ENCODE measurements at regions not wholly inside any gene's neighbourhood (a gene's known extent, or its start where the extent isn't known, plus 50 kb on each side); places are given as distances from the start of the nearest gene placed in this dataset.

DNA sequence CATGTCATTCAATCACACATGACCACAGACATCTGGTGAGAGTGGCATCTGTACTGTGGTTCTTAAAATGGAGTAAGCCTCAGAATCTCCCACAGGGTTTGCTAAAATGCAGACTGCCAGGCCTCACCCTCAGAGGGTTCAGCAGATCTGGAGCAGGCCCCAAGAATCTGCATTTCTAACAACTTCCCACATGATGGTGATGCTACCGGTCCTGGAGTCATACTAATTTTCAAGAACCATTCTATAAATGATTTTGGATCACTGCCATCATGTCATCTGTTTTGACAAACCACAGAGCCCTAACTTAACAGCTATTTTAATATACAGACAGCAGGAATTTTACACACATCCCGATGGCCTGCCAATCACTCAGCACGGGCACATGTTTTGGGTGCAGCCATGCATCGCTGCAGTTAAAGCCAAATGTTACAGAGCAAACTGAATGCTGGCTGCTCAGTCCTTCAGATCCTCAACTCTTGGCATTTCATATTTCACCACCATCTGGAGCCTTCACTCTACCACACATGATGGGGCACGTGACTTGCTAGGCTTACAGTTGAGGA, 792.1 kb upstream of the AMELY start:
- DNase-seq, result peak in 1 of 2 donors; percentile 12
- Histone ChIP-seq H3K9me3 (no peaks in the 10 kb centered on the region), H3K27me3 (no peaks in the 10 kb centered on the region), H3K36me3 (no peaks in the 10 kb centered on the region), H3K4me3 (replicated peaks in 1 of 3) (no peak overlapping the region), H3K4me1 (no peaks in the 10 kb centered on the region), H3K27ac (no peak overlapping the region)
- no peak for TF ChIP-seq POLR2A (IDR thresholded peaks at IDR 0.05)
- TF ChIP-seq, protein P1, sequence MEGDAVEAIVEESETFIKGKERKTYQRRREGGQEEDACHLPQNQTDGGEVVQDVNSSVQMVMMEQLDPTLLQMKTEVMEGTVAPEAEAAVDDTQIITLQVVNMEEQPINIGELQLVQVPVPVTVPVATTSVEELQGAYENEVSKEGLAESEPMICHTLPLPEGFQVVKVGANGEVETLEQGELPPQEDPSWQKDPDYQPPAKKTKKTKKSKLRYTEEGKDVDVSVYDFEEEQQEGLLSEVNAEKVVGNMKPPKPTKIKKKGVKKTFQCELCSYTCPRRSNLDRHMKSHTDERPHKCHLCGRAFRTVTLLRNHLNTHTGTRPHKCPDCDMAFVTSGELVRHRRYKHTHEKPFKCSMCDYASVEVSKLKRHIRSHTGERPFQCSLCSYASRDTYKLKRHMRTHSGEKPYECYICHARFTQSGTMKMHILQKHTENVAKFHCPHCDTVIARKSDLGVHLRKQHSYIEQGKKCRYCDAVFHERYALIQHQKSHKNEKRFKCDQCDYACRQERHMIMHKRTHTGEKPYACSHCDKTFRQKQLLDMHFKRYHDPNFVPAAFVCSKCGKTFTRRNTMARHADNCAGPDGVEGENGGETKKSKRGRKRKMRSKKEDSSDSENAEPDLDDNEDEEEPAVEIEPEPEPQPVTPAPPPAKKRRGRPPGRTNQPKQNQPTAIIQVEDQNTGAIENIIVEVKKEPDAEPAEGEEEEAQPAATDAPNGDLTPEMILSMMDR (IDR thresholded peaks at IDR 0.05), result no peak
- 68 to 76% methylated on average over 4 of the region's 5 CpGs for WGBS, 2 donors
- intact Hi-C loops (cut with DNase I), result no loop called here

DNA sequence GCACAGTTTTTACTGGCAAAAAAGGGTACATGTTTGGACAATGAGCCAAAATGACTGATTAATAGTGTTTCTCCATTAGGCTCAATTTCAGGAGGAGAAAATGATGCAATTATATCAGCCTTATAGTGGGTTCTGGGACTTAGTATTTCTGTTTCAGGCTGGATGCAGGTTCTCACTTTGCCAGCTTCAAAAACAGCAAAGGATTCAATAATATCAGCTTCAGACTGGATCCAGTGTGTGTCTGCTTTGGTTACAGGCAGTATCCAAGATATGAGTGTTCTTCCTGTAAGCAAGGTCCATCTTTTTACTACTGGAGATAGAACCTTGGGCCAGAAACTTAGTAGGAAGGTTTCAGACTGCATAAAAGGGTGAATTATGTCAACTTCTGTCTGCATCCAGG, 790.9 kb upstream of the AMELY start:
- intact Hi-C loops (cut with DNase I), result no loop called here
- Histone ChIP-seq H3K4me3 (replicated peaks in 1 of 3) (no peak overlapping the region), H3K9me3 (no peaks in the 10 kb centered on the region), H3K36me3 (no peaks in the 10 kb centered on the region), H3K27me3 (no peaks in the 10 kb centered on the region), H3K4me1 (no peaks in the 10 kb centered on the region), H3K27ac (no peak overlapping the region)
- DNase-seq, result no peak
- TF ChIP-seq, protein P1 (IDR thresholded peaks at IDR 0.05), result no peak
- TF ChIP-seq POLR2A (IDR thresholded peaks at IDR 0.05), result no peak

DNA sequence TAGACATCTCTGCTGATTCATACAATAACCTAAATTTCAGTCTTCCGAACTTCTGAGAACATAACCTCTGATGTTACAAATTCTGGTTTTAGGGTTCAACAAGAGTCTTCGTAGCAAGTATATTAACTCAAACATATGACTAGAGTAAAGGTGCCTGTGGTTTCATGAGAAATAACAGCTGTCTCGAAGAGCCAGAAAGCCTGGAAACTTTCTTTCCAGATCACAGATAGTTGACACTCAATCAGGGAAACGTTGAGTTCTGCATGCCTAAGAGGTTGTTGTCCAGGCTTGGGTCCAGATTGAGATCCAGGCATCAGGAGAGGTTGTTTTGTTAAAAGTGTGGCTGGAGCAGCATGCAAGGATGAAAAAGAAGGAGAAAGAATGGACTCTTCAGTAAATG, 790.1 kb upstream of the AMELY start:
- intact Hi-C loops (cut with DNase I), result no loop called here
- no peaks in the 10 kb centered on the region for H3K36me3 ChIP-seq
- no peak for TF ChIP-seq POLR2A (IDR thresholded peaks at IDR 0.05)
- TF ChIP-seq, protein P1 (IDR thresholded peaks at IDR 0.05), result no peak

DNA sequence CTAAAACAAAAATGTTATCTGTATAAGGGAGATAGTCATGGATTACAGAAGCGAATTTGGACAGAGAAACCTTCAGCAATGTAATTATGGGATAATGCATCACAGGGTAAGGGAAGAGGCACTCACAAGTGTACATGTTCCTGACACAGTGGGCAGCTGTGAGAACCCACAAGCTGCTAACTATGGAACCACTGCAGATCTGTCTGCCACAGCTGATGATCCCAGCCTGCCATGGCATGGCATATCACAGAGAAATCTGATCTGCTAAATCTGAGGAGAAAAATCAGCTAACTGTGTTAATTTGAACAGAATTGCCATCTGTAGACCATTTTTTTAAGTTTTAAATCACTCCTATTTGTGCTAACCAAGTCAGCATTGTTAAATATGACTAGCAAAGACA, 786.0 kb upstream of the AMELY start:
- intact Hi-C loops (cut with DNase I), result no loop called here
- H3K4me1 ChIP-seq, result no peaks in the 10 kb centered on the region
- no peak for DNase-seq
- H3K36me3 ChIP-seq, result no peaks in the 10 kb centered on the region
- no peak overlapping the region for H3K27ac ChIP-seq
- H3K27me3 ChIP-seq, result no peaks in the 10 kb centered on the region
- no peaks in the 10 kb centered on the region for H3K9me3 ChIP-seq
- WGBS, 2 donors, result 100% methylated on average over 1 of the region's 1 CpG
- H3K4me3 ChIP-seq (replicated peaks in 1 of 3), result no peak overlapping the region
- TF ChIP-seq POLR2A (IDR thresholded peaks at IDR 0.05), result no peak
- TF ChIP-seq, protein P1 (IDR thresholded peaks at IDR 0.05), result no peak

More for the DNA sequence above, 790.1 kb upstream of the AMELY start:
- no peaks in the 10 kb centered on the region for H3K27me3 ChIP-seq
- no peaks in the 10 kb centered on the region for H3K4me1 ChIP-seq
- DNase-seq, result no peak
- WGBS, 2 donors, result 62 to 64% methylated on average over 4 of the region's 4 CpGs
- no peak overlapping the region for H3K27ac ChIP-seq
- H3K4me3 ChIP-seq (replicated peaks in 1 of 3), result no peak overlapping the region
- H3K9me3 ChIP-seq, result no peaks in the 10 kb centered on the region

DNA sequence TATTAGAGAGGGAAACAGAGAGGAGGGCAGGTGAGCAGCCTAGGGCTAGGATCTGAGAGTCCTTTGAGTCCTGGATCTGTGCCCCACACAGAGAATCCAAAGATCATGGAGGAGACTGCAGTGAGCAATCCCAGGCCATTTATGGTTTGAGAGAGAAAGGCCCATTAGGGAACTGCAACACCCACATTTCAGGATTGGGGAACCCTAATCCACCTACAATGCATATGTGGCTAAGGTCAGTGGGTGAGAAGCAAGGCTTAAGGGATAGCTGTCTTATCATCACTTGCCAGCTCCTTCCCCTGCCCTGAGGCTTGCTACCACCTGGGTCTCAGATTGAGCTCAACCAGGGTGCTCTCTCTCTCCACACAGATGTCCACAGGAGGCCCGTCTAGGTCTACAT, 781.1 kb upstream of the AMELY start:
- no peaks in the 10 kb centered on the region for H3K4me1 ChIP-seq
- no peak for DNase-seq
- no peaks in the 10 kb centered on the region for H3K27me3 ChIP-seq
- 80% methylated on average over 1 of the region's 1 CpG; no CpG with 5 or more reads in 1 of the 2 donors for WGBS, 2 donors
- no peak for TF ChIP-seq POLR2A (IDR thresholded peaks at IDR 0.05)
- TF ChIP-seq, protein P1 (IDR thresholded peaks at IDR 0.05), result no peak
- H3K36me3 ChIP-seq, result no peaks in the 10 kb centered on the region
- H3K9me3 ChIP-seq, result no peaks in the 10 kb centered on the region
- intact Hi-C loops (cut with DNase I), result no loop called here
- H3K27ac ChIP-seq, result no peak overlapping the region
- no peak overlapping the region for H3K4me3 ChIP-seq (replicated peaks in 1 of 3)
